NCI-H1930 (cell line): ENCODE measurements at regions not wholly inside any gene's neighbourhood (a gene's known extent, or its start where the extent isn't known, plus 50 kb on each side); places are given as distances from the start of the nearest gene placed in this dataset.
"Not testable (repeated sequence)": the region's sequence is repeated elsewhere in the genome, so short reads cannot be mapped to it uniquely, and the experiment has no call there.

ENCODE experiments used
- DNase-seq, 2 experiments: peaks; one replicate each; lab custom pipeline; 2025; lab: John Stamatoyannopoulos, UW

DNA sequence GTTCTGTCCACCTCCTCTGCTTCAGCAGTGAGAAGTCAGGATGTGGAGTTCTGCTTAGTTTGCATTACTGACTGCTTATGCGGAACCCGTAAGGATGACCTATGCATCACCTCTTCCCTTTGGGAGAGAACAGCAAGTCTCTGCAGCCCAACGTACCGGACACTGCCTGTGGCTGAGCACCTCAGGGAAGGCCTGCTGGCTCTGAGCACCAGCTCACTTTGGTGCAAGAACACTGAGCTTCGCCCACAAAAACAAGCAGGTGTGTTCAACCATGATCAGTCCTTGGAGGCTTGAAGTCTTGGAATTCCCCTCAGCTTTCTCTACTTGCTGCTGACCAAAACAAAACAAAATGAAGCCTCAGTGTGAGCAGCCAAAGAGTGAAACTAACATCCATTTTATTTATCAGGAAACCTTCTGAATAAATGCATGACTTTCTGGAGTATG is 52.7 kb upstream of the NCK2 start:
- no peak for DNase-seq

DNA sequence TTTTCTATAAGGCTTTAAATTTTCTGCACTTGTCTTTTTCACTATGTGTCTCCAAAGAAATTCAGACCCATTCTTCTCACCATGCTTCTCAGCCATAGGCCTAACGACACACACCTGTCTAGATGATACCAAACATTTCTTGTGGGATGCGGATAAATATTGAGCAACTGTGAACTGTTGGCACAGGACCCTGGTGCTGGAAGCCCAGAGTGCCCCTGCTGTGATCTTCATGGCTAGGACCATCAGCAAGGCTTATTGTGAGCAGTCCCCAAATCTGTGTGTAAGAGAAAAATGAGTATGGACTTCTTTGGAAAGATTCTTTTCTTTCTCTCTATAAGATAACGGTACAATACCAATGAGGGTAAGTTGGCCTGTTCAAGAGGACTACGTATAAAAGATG is 54.1 kb upstream of the NCK2 start:
- no peak for DNase-seq

DNA sequence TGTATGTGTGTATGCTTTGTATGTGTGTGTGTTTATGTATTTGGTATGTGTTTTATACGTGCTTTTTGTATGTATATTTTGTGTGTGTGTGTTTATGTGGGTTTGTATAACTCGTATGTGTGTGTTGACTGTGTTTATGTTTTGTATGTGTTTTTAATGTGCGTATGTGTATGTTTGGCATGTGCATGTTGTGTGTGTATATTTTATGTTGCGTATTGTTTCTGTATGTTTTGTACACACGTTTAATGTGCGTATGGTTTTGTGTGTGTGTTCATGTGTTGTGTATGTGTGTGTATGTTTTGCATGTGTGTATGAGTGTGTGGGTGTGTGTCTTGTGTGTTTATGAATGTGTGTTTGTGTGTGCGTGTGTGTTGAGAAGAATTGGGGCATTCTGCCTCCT is 55.2 kb upstream of the NCK2 start:
- no peak for DNase-seq

DNA sequence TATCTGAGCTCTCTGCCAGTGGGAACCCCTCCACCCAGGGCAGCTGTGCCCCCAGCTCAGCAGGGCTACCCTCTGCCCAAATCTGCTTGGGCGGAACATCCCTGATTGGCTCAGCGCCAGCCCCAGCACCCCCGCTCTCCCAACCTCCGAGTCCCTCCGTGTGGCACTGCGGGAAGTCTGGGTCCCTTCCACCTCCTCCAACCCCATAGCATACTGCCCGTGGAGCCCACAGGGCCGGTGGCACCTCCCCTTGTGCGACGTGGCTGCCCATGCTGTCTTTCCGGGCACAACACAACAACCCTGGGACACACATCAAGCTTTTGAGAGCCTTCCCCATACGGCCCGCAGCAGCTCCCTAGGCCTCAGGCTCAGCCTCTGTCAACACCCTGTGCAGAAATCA is 55.8 kb upstream of the NCK2 start:
- DNase-seq: no peak

DNA sequence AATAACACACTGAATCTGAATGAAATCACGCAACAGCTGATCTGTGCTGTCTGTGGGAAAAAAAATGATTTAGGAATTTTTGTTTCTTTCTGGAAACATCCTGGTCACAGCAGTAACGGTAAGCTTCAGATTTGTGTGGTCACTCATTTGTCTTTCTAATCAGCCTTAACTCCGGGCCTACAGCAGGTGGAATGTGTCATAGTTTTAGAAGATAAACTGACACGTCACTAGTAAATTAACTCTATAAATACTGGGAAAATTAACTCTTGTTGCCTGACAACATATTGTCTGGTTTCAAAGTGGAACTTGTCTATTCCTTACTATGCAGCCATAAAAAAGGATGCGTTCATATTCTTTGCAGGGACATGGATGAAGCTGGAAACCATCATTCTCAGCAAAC is 58.1 kb upstream of the NCK2 start:
- no peak for DNase-seq

DNA sequence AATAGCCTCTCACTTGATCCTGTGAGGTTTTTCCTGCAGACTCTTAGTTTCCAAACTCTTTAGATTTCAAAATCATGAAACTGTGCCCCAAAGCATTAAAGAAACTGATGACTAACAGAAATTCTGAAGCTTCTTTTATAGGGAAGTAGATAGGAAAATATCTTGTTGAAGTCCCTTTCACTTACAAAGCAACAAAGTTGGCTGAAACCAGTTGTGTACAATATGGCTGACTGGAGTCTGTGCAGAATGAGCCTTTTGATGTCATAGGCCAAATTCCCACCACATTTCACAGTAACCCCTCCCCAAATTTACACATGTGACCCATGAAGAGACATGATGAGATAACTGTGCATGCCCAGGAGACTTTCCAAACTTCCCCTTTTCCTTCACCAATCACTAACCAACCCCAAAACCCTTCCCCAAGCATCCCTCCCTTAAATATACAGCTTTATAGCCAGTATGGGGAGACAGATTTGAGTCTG is 61.7 kb upstream of the NCK2 start:
- no peak for DNase-seq

DNA sequence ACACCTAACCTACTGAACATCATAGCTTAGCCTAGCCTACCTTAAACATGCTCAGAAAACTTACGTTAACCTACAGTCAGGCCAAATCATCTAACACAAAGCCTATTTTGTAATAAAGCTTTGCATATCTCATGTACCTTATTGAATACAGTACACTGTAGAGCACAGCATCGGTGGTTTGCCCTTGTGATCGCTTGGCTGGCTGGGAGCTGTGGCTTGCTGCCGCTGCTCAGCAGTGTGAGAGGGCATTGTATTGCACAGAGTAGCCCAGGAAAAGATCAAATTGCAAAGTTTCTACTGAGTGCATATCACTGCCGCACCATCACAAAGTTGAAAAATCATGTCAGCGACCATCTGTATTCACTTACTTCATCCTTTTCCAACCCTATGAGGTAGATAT is 62.3 kb upstream of the NCK2 start:
- no peak for DNase-seq

GRCh38 chr2:105681927-105682326 is 62.8 kb upstream of the NCK2 start:
- DNase-seq: no peak

GRCh38 chr2:105680357-105680756 is 64.4 kb upstream of the NCK2 start:
- DNase-seq: no peak

GRCh38 chr2:105678346-105678745 is 66.4 kb upstream of the NCK2 start:
- no peak for DNase-seq

- no peak for DNase-seq
These were observed 66.8 kb upstream of the NCK2 start for GRCh38 chr2:105677901-105678300.

- no peak for DNase-seq
These were observed 68.9 kb upstream of the NCK2 start for GRCh38 chr2:105675841-105676240.

GRCh38 chr2:105674859-105675541 is 69.7 kb upstream of the NCK2 start:
- no peak for DNase-seq

DNA sequence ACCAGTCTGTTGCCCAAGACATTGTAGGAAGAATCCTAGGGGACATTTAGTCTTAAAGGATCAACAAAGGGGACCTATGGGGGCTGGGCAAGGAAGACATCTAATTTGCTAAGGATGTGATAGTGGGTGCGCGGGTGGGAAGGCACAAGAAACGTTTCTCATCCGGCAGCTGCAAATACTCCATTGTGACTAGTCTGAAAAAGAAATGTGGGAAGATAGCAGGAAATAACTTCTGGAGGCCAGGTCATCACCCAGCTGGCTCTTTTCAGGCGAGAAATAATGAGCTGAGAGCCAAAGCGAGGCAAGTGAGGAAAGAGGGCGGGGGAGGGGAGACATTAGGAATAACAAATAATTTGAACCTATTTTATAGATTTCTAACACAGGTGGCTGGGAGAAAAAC is 70.3 kb upstream of the NCK2 start:
- DNase-seq: no peak

DNA sequence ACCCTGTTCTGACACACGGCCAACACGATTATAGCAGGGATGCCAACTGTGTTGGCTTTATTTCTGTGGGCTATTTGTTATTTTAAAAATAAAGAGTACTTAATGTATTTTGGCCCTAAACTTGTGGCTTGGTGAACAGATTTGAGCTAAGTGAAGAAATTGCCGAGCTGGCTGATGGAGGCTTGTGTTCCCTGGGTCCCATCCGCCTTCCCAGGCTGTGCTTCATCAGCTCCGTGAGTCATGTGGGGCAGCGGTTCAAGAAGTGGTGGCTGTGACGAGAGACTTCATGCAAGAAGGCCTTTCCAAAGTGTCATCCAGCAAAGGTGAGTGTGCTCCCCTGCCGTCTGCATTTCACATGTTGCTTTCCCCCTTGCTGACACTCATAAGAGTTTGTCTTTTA is 73.6 kb upstream of the NCK2 start:
- no peak for DNase-seq

- DNase-seq: no peak
These were observed 75.3 kb upstream of the NCK2 start for GRCh38 chr2:105669384-105669891.

- no peak for DNase-seq
These were observed 79.2 kb upstream of the NCK2 start for GRCh38 chr2:105665480-105665879.

- DNase-seq: no peak
These were observed 84.2 kb upstream of the NCK2 start for GRCh38 chr2:105660489-105660888.

GRCh38 chr2:105655723-105656606 is 88.7 kb upstream of the NCK2 start:
- DNase-seq: not testable (repeated sequence)

DNA sequence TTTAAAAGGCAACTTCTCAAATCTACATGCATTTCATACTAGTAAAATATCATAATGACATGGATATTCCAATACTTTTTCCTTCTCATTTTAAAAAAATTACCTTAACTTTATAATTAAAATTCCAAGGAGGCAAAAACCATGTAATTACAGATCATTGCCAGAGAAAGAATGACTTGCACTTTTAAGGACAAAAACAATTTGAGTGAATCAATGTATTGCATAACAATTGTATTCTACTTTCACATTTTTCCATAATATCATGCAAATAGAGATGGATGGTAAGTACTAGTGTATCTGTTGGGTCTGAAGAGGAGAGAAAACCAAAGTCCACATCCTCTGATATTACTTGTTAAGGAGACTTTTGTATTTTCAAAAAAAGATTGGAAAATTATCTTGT is 89.5 kb upstream of the NCK2 start:
- no peak for DNase-seq

- no peak for DNase-seq
These were observed 90.2 kb upstream of the NCK2 start for GRCh38 chr2:105654474-105655004.

DNA sequence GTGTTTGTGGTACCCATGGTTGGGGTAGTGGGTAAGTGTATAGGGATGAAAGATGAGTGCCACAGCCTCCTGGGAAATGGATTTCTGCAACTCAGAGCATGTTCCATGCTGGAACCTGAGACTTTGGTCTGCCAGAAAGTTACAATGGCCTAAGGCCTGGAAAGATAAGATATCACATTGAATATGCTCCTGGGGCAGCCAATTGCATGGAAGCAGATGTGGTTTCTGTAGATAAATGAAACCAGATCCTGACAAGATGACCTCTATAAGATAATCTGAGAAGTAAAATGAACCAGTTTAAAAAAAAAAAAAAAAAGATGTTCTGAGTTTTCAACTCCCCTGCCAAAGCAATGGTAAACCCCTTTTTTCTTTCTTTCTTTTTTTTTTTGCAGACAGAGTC is 91.4 kb upstream of the NCK2 start:
- DNase-seq: no peak
